HCT116 (cell line): ENCODE measurements at regions not wholly inside any gene's neighbourhood (a gene's known extent, or its start where the extent isn't known, plus 50 kb on each side); places are given as distances from the start of the nearest gene placed in this dataset.
"Not testable (repeated sequence)": the region's sequence is repeated elsewhere in the genome, so short reads cannot be mapped to it uniquely, and the experiment has no call there.

Experiments
- ATAC-seq: fragments of 200-7000 bp; cut with Tn5 transposase; 2 replicates; pipeline ENCODE4 v1.9.1; 2020; ENCODE audit warnings: mild to moderate bottlenecking, moderate library complexity
- BruUV-seq: library from RNA; stranded (reverse); fragments of 400-500 nt; replicated peaks from 2 replicates; lab custom pipeline; 2021; lab: Mats Ljungman, UMichigan
- CTCF ChIA-PET: fragments of 300-600 bp; sonication (Branson Sonifier 250); formaldehyde crosslinking; loops from one replicate; lab custom pipeline; 2021; ENCODE audit warnings: antibody characterized with exemption; lab: Charles Lee
- POLR2A ChIA-PET: fragments of 300-600, 350-600 bp; sonication (Branson Sonifier 250); formaldehyde crosslinking; loops from one replicate; lab custom pipeline; 2021; ENCODE audit warnings: antibody characterized with exemption; lab: Charles Lee
- RAD21 ChIA-PET, 2 experiments: fragments of 300-600 bp; sonication (Branson Sonifier 250); formaldehyde crosslinking; loops; one replicate each; lab custom pipeline; 2023; ENCODE audit warnings: low total read pairs in 2 of 2; ENCODE audit not compliant: uncharacterized antibody in 2 of 2, unreplicated experiment in 2 of 2, low non-redundant PET in 1 of 2; lab: Charles Lee
- DNase-seq: peaks from one replicate; pipeline ENCODE4 v3.0.0-alpha.2; 2010; ENCODE audit warnings: low read depth, low spot score
- H2AFZ ChIP-seq: fragments of 200-600 bp; shearing (Covaris generic), sonication (generic); 2 replicates; pipeline ENCODE4 v1.6.1; 2017; ENCODE audit warnings: low read depth, mixed run types, mixed read lengths, antibody characterized with exemption, low read length; ENCODE audit not compliant: poor library complexity, severe bottlenecking
- H3K27ac ChIP-seq: 2 replicates; pipeline ENCODE4 v1.5.1; 2012; ENCODE audit warnings: low read depth, low read length
- H3K27me3 ChIP-seq: fragments of 200-600 bp; sonication (generic); 2 replicates; pipeline ENCODE4 v1.6.1; 2016; ENCODE audit warnings: mixed run types, low read length, mixed read lengths; ENCODE audit not compliant: insufficient read depth
- H3K36me3 ChIP-seq, 2 experiments: fragments of 200-500 bp in 1 of 2; fragments of 200-600 bp in 1 of 2; sonication (Bioruptor generic) in 1 of 2; sonication (generic) in 1 of 2; 2 replicates each; pipeline versions ENCODE4 v1.5.1 to v1.6.1; 2014 to 2016; ENCODE audit warnings: low read length in 2 of 2, inconsistent platforms in 1 of 2, mixed read lengths in 1 of 2, mixed run types in 1 of 2; ENCODE audit not compliant: insufficient read depth in 2 of 2, control insufficient read depth in 1 of 2
- H3K4me1 ChIP-seq, 2 experiments: fragments of 200-600 bp in 1 of 2; sonication (generic) in 1 of 2; 2 replicates each; pipeline versions ENCODE4 v1.5.1 to v1.6.1; 2012 to 2017; ENCODE audit warnings: low read length in 2 of 2, inconsistent platforms in 1 of 2, mild to moderate bottlenecking in 1 of 2, mixed read lengths in 1 of 2, mixed run types in 1 of 2, moderate library complexity in 1 of 2; ENCODE audit not compliant: insufficient read depth in 2 of 2, control insufficient read depth in 1 of 2
- H3K4me2 ChIP-seq: fragments of 200-600 bp; sonication (generic); 2 replicates; pipeline ENCODE4 v1.6.1; 2017; ENCODE audit warnings: mixed run types, low read length, mixed read lengths
- H3K4me3 ChIP-seq, 2 experiments: fragments of 200-600 bp in 1 of 2; sonication (generic) in 1 of 2; replicated peaks in 1 of 2; 2 replicates each; pipeline ENCODE4 v1.5.1; 2011 to 2016; ENCODE audit warnings: low read length in 2 of 2, control low read depth in 1 of 2, low read depth in 1 of 2, mild to moderate bottlenecking in 1 of 2, mixed read lengths in 1 of 2, mixed run types in 1 of 2
- H3K79me2 ChIP-seq: fragments of 200-600 bp; sonication (generic); 2 replicates; pipeline ENCODE4 v1.6.1; 2017; ENCODE audit warnings: mild to moderate bottlenecking, mixed run types, low read length, moderate library complexity, mixed read lengths; ENCODE audit not compliant: insufficient read depth
- H3K9ac ChIP-seq: fragments of 200-600 bp; sonication (generic); 2 replicates; pipeline ENCODE4 v1.6.1; 2016; ENCODE audit warnings: low read length, mixed read lengths
- H3K9me2 ChIP-seq: fragments of 200-600 bp; sonication (generic), shearing (Covaris generic); 2 replicates; pipeline ENCODE4 v1.6.1; 2017; ENCODE audit warnings: mixed run types, mild to moderate bottlenecking, moderate library complexity; ENCODE audit not compliant: insufficient read depth
- H3K9me3 ChIP-seq, 2 experiments: fragments of 200-500 bp in 1 of 2; fragments of 200-600 bp in 1 of 2; sonication (Bioruptor generic) in 1 of 2; sonication (generic) in 1 of 2; 2 replicates each; pipeline ENCODE4 v1.6.1; 2014 to 2017; ENCODE audit warnings: low read length in 2 of 2, mixed read lengths in 2 of 2, inconsistent platforms in 1 of 2, low read depth in 1 of 2, mild to moderate bottlenecking in 1 of 2, mixed run types in 1 of 2, moderate library complexity in 1 of 2; ENCODE audit not compliant: control insufficient read depth in 1 of 2, insufficient read depth in 1 of 2
- H4K20me1 ChIP-seq: fragments of 200-600 bp; sonication (generic), shearing (Covaris generic); 2 replicates; pipeline ENCODE4 v1.6.1; 2017; ENCODE audit warnings: mixed run types, mild to moderate bottlenecking, moderate library complexity; ENCODE audit not compliant: insufficient read depth
- CEBPB ChIP-seq: IDR thresholded peaks from 2 replicates; pipeline ENCODE4 v1.6.1; 2012; ENCODE audit warnings: low read depth
- EGR1 ChIP-seq: IDR thresholded peaks from 2 replicates; pipeline ENCODE4 v1.6.1; 2012; ENCODE audit warnings: low read depth
- ELF1 ChIP-seq: IDR thresholded peaks from 2 replicates; pipeline ENCODE4 v1.6.1; 2012; ENCODE audit warnings: low read depth, borderline replicate concordance
- EZH2 ChIP-seq: fragments of 200-600 bp; sonication (generic); IDR thresholded peaks from 2 replicates; pipeline ENCODE4 v1.6.1; 2017; ENCODE audit warnings: antibody characterized with exemption, mixed run types
- POLR2A ChIP-seq: IDR thresholded peaks from 2 replicates; pipeline ENCODE4 v1.7.0; 2011; ENCODE audit warnings: borderline replicate concordance; ENCODE audit not compliant: insufficient read depth, insufficient read length; ENCODE audit errors: extremely low read depth
- RAD21 ChIP-seq: IDR thresholded peaks from 2 replicates; pipeline ENCODE4 v1.6.1; 2012; ENCODE audit warnings: low read depth, mild to moderate bottlenecking
- SIN3A ChIP-seq: IDR thresholded peaks from 2 replicates; pipeline ENCODE4 v1.6.1; 2012; ENCODE audit warnings: low read depth
- SP1 ChIP-seq: IDR thresholded peaks from 2 replicates; pipeline ENCODE4 v1.6.1; 2012; ENCODE audit warnings: low read depth
- TCF7L2 ChIP-seq: IDR thresholded peaks from 2 replicates; pipeline ENCODE4 v1.7.0; 2011; ENCODE audit warnings: borderline replicate concordance, inconsistent platforms; ENCODE audit not compliant: insufficient read depth, insufficient read length; ENCODE audit errors: extremely low read depth
- ZNF274 ChIP-seq: fragments of 200-500 bp; sonication (Bioruptor generic); IDR thresholded peaks from 2 replicates; pipeline ENCODE4 v1.6.1; 2014; ENCODE audit warnings: mild to moderate bottlenecking, low read depth, low read length, inconsistent platforms
- intact Hi-C: fragments of 100-400 bp; cut with micrococcal nuclease; formaldehyde crosslinking; loops from 2 replicates; pipeline ENCODE4 v1.10.0; 2022
- TF ChIP-seq, protein P1 (sequence below): IDR thresholded peaks from 2 replicates; pipeline ENCODE4 v1.6.1; 2011; ENCODE audit warnings: mild to moderate bottlenecking, low read length, moderate library complexity; ENCODE audit not compliant: insufficient replicate concordance; ENCODE audit errors: extremely low read depth

- DNase-seq, H3K9me3 ChIP-seq, H3K4me3 ChIP-seq, POLR2A ChIA-PET, H3K4me2 ChIP-seq, intact Hi-C loops, H3K79me2 ChIP-seq, RAD21 ChIA-PET, BruUV-seq, H2AFZ ChIP-seq, ATAC-seq, H3K36me3 ChIP-seq, H4K20me1 ChIP-seq, H3K27ac ChIP-seq, CTCF ChIA-PET, H3K9ac ChIP-seq, H3K9me2 ChIP-seq: not testable (repeated sequence)
- Histone ChIP-seq H3K27me3 (peaks cover 11% of the 10 kb centered on the region; the same call in 1 of the 2 replicates), H3K4me1 (peaks cover 13 to 31% of the 10 kb centered on the region in 2 experiments)
Observed at GRCh38 chr1:24268555-24268954, 50.6 kb upstream of the GRHL3 start.

- no peaks in the 10 kb centered on the region for H3K79me2 ChIP-seq
- H3K27me3 ChIP-seq = peaks cover 11% of the 10 kb centered on the region; the same call in 1 of the 2 replicates
- no peaks in the 10 kb centered on the region for H3K9me3 ChIP-seq
- intact Hi-C loops = no loop called here
- H4K20me1 ChIP-seq = no peaks in the 10 kb centered on the region
- H2AFZ ChIP-seq = peak overlapping the region; percentile 92
- peak; percentile 15; the same call in 1 of the 2 replicates for ATAC-seq
- no TSS peak for BruUV-seq
- H3K4me1 ChIP-seq = peaks cover 13 to 31% of the 10 kb centered on the region in 2 experiments
- TF ChIP-seq, protein P1, sequence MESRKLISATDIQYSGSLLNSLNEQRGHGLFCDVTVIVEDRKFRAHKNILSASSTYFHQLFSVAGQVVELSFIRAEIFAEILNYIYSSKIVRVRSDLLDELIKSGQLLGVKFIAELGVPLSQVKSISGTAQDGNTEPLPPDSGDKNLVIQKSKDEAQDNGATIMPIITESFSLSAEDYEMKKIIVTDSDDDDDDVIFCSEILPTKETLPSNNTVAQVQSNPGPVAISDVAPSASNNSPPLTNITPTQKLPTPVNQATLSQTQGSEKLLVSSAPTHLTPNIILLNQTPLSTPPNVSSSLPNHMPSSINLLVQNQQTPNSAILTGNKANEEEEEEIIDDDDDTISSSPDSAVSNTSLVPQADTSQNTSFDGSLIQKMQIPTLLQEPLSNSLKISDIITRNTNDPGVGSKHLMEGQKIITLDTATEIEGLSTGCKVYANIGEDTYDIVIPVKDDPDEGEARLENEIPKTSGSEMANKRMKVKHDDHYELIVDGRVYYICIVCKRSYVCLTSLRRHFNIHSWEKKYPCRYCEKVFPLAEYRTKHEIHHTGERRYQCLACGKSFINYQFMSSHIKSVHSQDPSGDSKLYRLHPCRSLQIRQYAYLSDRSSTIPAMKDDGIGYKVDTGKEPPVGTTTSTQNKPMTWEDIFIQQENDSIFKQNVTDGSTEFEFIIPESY = no peak
- TF ChIP-seq EGR1 (no peak), SP1 (no peak), TCF7L2 (no peak), EZH2 (no peak), ZNF274 (no peak), SIN3A (no peak), CEBPB (no peak), RAD21 (no peak), POLR2A (no peak), ELF1 (no peak)
- no peaks in the 10 kb centered on the region for H3K36me3 ChIP-seq
- DNase-seq = no peak
- no peak overlapping the region for H3K27ac ChIP-seq
- ChIA-PET POLR2A (no interaction called here), RAD21 (no interaction called here), CTCF (interaction anchor here (0.7 to 1.6 kb wide), 2 partner anchors 11 to 68 kb away, joined by 3 to 9 read pairs; no protein-coding TSS in a partner anchor)
- no peak overlapping the region for H3K9ac ChIP-seq
- no peaks in the 10 kb centered on the region for H3K9me2 ChIP-seq
- peak overlapping the region; percentile 68 for H3K4me2 ChIP-seq
- peak overlapping the region in 1 of 2 experiments; percentile 14; a peak in 1 of 4 replicates for H3K4me3 ChIP-seq
Observed at GRCh38 chr1:24266998-24267397, 52.2 kb upstream of the GRHL3 start.
